T-helper 2 cell (primary cell): ENCODE measurements at regions not wholly inside any gene's neighbourhood (a gene's known extent, or its start where the extent isn't known, plus 50 kb on each side); places are given as distances from the start of the nearest gene placed in this dataset.
"Not testable (repeated sequence)": the region's sequence is repeated elsewhere in the genome, so short reads cannot be mapped to it uniquely, and the experiment has no call there.

Experiments used
- DNase-seq, 5 experiments: peaks; one replicate each; pipeline versions ENCODE4 v3.0.0 to v3.0.0-alpha.2; 2012 to 2022

GRCh38 chr12:62158461-62159360, 101.5 kb upstream of the USP15 start:
- DNase-seq = no peak

- no peak for DNase-seq
Observed at GRCh38 chr12:62162214-62162613, 98.0 kb upstream of the USP15 start.

GRCh38 chr12:62163368-62163767, 96.8 kb upstream of the USP15 start:
- no peak for DNase-seq

- DNase-seq = no peak
Observed at GRCh38 chr12:62164036-62164435, 96.2 kb upstream of the USP15 start.

GRCh38 chr12:62166525-62166924, 93.7 kb upstream of the USP15 start:
- DNase-seq = no peak

GRCh38 chr12:62168411-62168810, 91.8 kb upstream of the USP15 start:
- DNase-seq = no peak

GRCh38 chr12:62170241-62170640, 90.0 kb upstream of the USP15 start:
- no peak for DNase-seq

GRCh38 chr12:62190689-62191490, 69.3 kb upstream of the USP15 start:
- DNase-seq = peak in 1 of 5 experiments; percentile 3

GRCh38 chr12:62191491-62192179, 68.6 kb upstream of the USP15 start:
- DNase-seq = peak in 2 of 5 experiments; percentile 3 to 42

- DNase-seq = peak in 3 of 5 experiments; percentile 12 to 75 (median 19)
Observed at GRCh38 chr12:62192180-62192902, 67.9 kb upstream of the USP15 start.

- no peak for DNase-seq
Observed at GRCh38 chr12:62192903-62193250, 67.3 kb upstream of the USP15 start.

GRCh38 chr12:62194031-62194430, 66.2 kb upstream of the USP15 start:
- no peak for DNase-seq

GRCh38 chr12:62194616-62195015, 65.6 kb upstream of the USP15 start:
- DNase-seq = no peak

- no peak for DNase-seq
Observed at GRCh38 chr12:62196146-62196545, 64.1 kb upstream of the USP15 start.

- DNase-seq = not testable (repeated sequence)
Observed at GRCh38 chr12:62202861-62203260, 57.3 kb upstream of the USP15 start.

- no peak for DNase-seq
Observed at GRCh38 chr12:62205346-62205745, 54.9 kb upstream of the USP15 start.

- DNase-seq = no peak
Observed at GRCh38 chr12:62207248-62207647, 53.0 kb upstream of the USP15 start.
